ENCODE measurements at regions not wholly inside any gene's neighbourhood (a gene's known extent, or its start where the extent isn't known, plus 50 kb on each side); places are given as distances from the start of the nearest gene placed in this dataset.

GRCh38 chrX:9337046-9337445 lies 127.8 kb upstream of the TBL1X start:
- no peaks in the 10 kb centered on the region for H3K36me3 Mint-ChIP-seq (ENCODE audit: low read depth)
- CTCF ChIA-PET = no interaction called here
- no peak for DNase-seq
- H3K27me3 Mint-ChIP-seq (ENCODE audit: low read depth) = no peaks in the 10 kb centered on the region
- H3K9me3 Mint-ChIP-seq = no peaks in the 10 kb centered on the region
- intact Hi-C loops (cut with micrococcal nuclease) = no loop called here
- no peak overlapping the region for H3K27ac Mint-ChIP-seq
- peaks cover 26% of the 10 kb centered on the region for H3K4me1 Mint-ChIP-seq (ENCODE audit: low read depth)
- no peak overlapping the region for H3K4me3 Mint-ChIP-seq

GRCh38 chrX:9338986-9339385 lies 125.9 kb upstream of the TBL1X start:
- Mint-ChIP-seq H3K4me1 (ENCODE audit: low read depth) (peaks cover 27% of the 10 kb centered on the region), H3K27ac (no peak overlapping the region), H3K27me3 (ENCODE audit: low read depth) (peaks cover 2% of the 10 kb centered on the region), H3K36me3 (ENCODE audit: low read depth) (no peaks in the 10 kb centered on the region), H3K4me3 (no peak overlapping the region), H3K9me3 (no peaks in the 10 kb centered on the region)
- intact Hi-C loops (cut with micrococcal nuclease) = no loop called here
- CTCF ChIA-PET = no interaction called here
- DNase-seq = no peak

- intact Hi-C loops (cut with micrococcal nuclease) = loop anchor here (2.0 kb wide), 2 partner anchors 27 to 759 kb away; no protein-coding TSS in a partner anchor
- Mint-ChIP-seq H3K4me3 (no peak overlapping the region), H3K4me1 (ENCODE audit: low read depth) (peaks cover 27% of the 10 kb centered on the region), H3K27ac (no peak overlapping the region), H3K36me3 (ENCODE audit: low read depth) (no peaks in the 10 kb centered on the region), H3K27me3 (ENCODE audit: low read depth) (peaks cover 2% of the 10 kb centered on the region), H3K9me3 (no peaks in the 10 kb centered on the region)
- no peak for DNase-seq
- CTCF ChIA-PET = interaction anchor here (0.9 kb wide), 1 partner anchor 27 kb away, joined by 3 read pairs; no protein-coding TSS in a partner anchor
These were observed 125.0 kb upstream of the TBL1X start for GRCh38 chrX:9339603-9340491.

GRCh38 chrX:9340598-9341290 lies 124.1 kb upstream of the TBL1X start:
- Mint-ChIP-seq H3K9me3 (no peaks in the 10 kb centered on the region), H3K27me3 (ENCODE audit: low read depth) (peaks cover 2% of the 10 kb centered on the region), H3K27ac (peak overlapping the region; percentile 72), H3K4me1 (ENCODE audit: low read depth) (peaks cover 27% of the 10 kb centered on the region), H3K36me3 (ENCODE audit: low read depth) (no peaks in the 10 kb centered on the region), H3K4me3 (peak overlapping the region; percentile 43)
- intact Hi-C loops (cut with micrococcal nuclease) = loop anchor here (1.0 to 2.0 kb wide), 12 partner anchors 12 to 758 kb away; no protein-coding TSS in a partner anchor
- CTCF ChIA-PET = no interaction called here
- peak; percentile 57 for DNase-seq

GRCh38 chrX:9341291-9342201 lies 123.3 kb upstream of the TBL1X start:
- no peaks in the 10 kb centered on the region for H3K9me3 Mint-ChIP-seq
- peak overlapping the region; percentile 43 for H3K4me3 Mint-ChIP-seq
- peaks cover 26% of the 10 kb centered on the region for H3K4me1 Mint-ChIP-seq (ENCODE audit: low read depth)
- intact Hi-C loops (cut with micrococcal nuclease) = loop anchor here (1.0 to 2.0 kb wide), 12 partner anchors 11 to 757 kb away; no protein-coding TSS in a partner anchor
- H3K27me3 Mint-ChIP-seq (ENCODE audit: low read depth) = peaks cover 2% of the 10 kb centered on the region
- peak; percentile 83 for DNase-seq
- no peaks in the 10 kb centered on the region for H3K36me3 Mint-ChIP-seq (ENCODE audit: low read depth)
- peak overlapping the region; percentile 72 for H3K27ac Mint-ChIP-seq
- CTCF ChIA-PET = no interaction called here

GRCh38 chrX:9342561-9343051 lies 122.3 kb upstream of the TBL1X start:
- no peak overlapping the region for H3K27ac Mint-ChIP-seq
- peak overlapping the region; percentile 29 for H3K4me3 Mint-ChIP-seq
- CTCF ChIA-PET = no interaction called here
- intact Hi-C loops (cut with micrococcal nuclease) = no loop called here
- H3K27me3 Mint-ChIP-seq (ENCODE audit: low read depth) = peaks cover 2% of the 10 kb centered on the region
- H3K9me3 Mint-ChIP-seq = no peaks in the 10 kb centered on the region
- DNase-seq = peak; percentile 40
- no peaks in the 10 kb centered on the region for H3K36me3 Mint-ChIP-seq (ENCODE audit: low read depth)
- H3K4me1 Mint-ChIP-seq (ENCODE audit: low read depth) = peaks cover 22% of the 10 kb centered on the region

GRCh38 chrX:9343971-9344370 lies 120.9 kb upstream of the TBL1X start:
- no peak overlapping the region for H3K27ac Mint-ChIP-seq
- no peak overlapping the region for H3K4me3 Mint-ChIP-seq
- DNase-seq = no peak
- H3K27me3 Mint-ChIP-seq (ENCODE audit: low read depth) = peaks cover 2% of the 10 kb centered on the region
- intact Hi-C loops (cut with micrococcal nuclease) = no loop called here
- no peaks in the 10 kb centered on the region for H3K9me3 Mint-ChIP-seq
- no peaks in the 10 kb centered on the region for H3K36me3 Mint-ChIP-seq (ENCODE audit: low read depth)
- CTCF ChIA-PET = no interaction called here
- peaks cover 20% of the 10 kb centered on the region for H3K4me1 Mint-ChIP-seq (ENCODE audit: low read depth)

- no peak overlapping the region for H3K4me3 Mint-ChIP-seq
- H3K27me3 Mint-ChIP-seq (ENCODE audit: low read depth) = peaks cover 2% of the 10 kb centered on the region
- CTCF ChIA-PET = no interaction called here
- H3K36me3 Mint-ChIP-seq (ENCODE audit: low read depth) = no peaks in the 10 kb centered on the region
- H3K4me1 Mint-ChIP-seq (ENCODE audit: low read depth) = peaks cover 7% of the 10 kb centered on the region
- H3K27ac Mint-ChIP-seq = no peak overlapping the region
- intact Hi-C loops (cut with micrococcal nuclease) = no loop called here
- DNase-seq = no peak
- H3K9me3 Mint-ChIP-seq = no peaks in the 10 kb centered on the region
These were observed 118.9 kb upstream of the TBL1X start for GRCh38 chrX:9345957-9346356.

GRCh38 chrX:9349572-9350494 lies 115.0 kb upstream of the TBL1X start:
- intact Hi-C loops (cut with micrococcal nuclease) = loop anchor here (5.0 kb wide), 1 partner anchor 528 kb away; no protein-coding TSS in a partner anchor
- H3K27ac Mint-ChIP-seq = no peak overlapping the region
- H3K9me3 Mint-ChIP-seq = no peaks in the 10 kb centered on the region
- H3K27me3 Mint-ChIP-seq (ENCODE audit: low read depth) = no peaks in the 10 kb centered on the region
- H3K4me3 Mint-ChIP-seq = no peak overlapping the region
- CTCF ChIA-PET = interaction anchor here (0.6 to 0.9 kb wide), 2 partner anchors 287 to 333 kb away, joined by 3 read pairs; no protein-coding TSS in a partner anchor
- peaks cover 23% of the 10 kb centered on the region for H3K4me1 Mint-ChIP-seq (ENCODE audit: low read depth)
- DNase-seq = no peak
- no peaks in the 10 kb centered on the region for H3K36me3 Mint-ChIP-seq (ENCODE audit: low read depth)

- no peak for DNase-seq
- H3K27ac Mint-ChIP-seq = no peak overlapping the region
- no peaks in the 10 kb centered on the region for H3K27me3 Mint-ChIP-seq (ENCODE audit: low read depth)
- no peak overlapping the region for H3K4me3 Mint-ChIP-seq
- CTCF ChIA-PET = interaction anchor here (0.9 kb wide), 1 partner anchor 288 kb away, joined by 3 read pairs; no protein-coding TSS in a partner anchor
- H3K4me1 Mint-ChIP-seq (ENCODE audit: low read depth) = peaks cover 29% of the 10 kb centered on the region
- intact Hi-C loops (cut with micrococcal nuclease) = loop anchor here (1.0 to 5.0 kb wide), 4 partner anchors 105 to 529 kb away; no protein-coding TSS in a partner anchor
- no peaks in the 10 kb centered on the region for H3K36me3 Mint-ChIP-seq (ENCODE audit: low read depth)
- H3K9me3 Mint-ChIP-seq = peaks cover 2% of the 10 kb centered on the region
These were observed 113.7 kb upstream of the TBL1X start for GRCh38 chrX:9351126-9351525.

- CTCF ChIA-PET = interaction anchor here (0.6 kb wide), 1 partner anchor 261 kb away, joined by 4 read pairs; no protein-coding TSS in a partner anchor
- no peaks in the 10 kb centered on the region for H3K27me3 Mint-ChIP-seq (ENCODE audit: low read depth)
These were observed 112.6 kb upstream of the TBL1X start for GRCh38 chrX:9352243-9352642.

More at GRCh38 chrX:9352243-9352642, 112.6 kb upstream of the TBL1X start:
- Mint-ChIP-seq H3K27ac (peak overlapping the region; percentile 70), H3K36me3 (ENCODE audit: low read depth) (no peaks in the 10 kb centered on the region), H3K4me1 (ENCODE audit: low read depth) (peaks cover 29% of the 10 kb centered on the region), H3K9me3 (peaks cover 2% of the 10 kb centered on the region), H3K4me3 (no peak overlapping the region)
- intact Hi-C loops (cut with micrococcal nuclease) = loop anchor here (1.0 to 5.0 kb wide), 3 partner anchors 11 to 530 kb away; no protein-coding TSS in a partner anchor
- no peak for DNase-seq

Measured in activated naive CD4-positive, alpha-beta T cell treated with anti-CD3 and anti-CD28 coated beads for 36 hours (primary cell).